GM19455 (cell line): ENCODE measurements at regions not wholly inside any gene's neighbourhood (a gene's known extent, or its start where the extent isn't known, plus 50 kb on each side); places are given as distances from the start of the nearest gene placed in this dataset.
"Not testable (repeated sequence)": the region's sequence is repeated elsewhere in the genome, so short reads cannot be mapped to it uniquely, and the experiment has no call there.

Experiments
- ATAC-seq: cut with Tn5 transposase; IDR thresholded peaks from one replicate; pipeline ENCODE4 v1.9.1; 2021; ENCODE audit not compliant: unreplicated experiment

GRCh38 chr13:55160867-55161266 is 1979.9 kb upstream of the PRR20A start:
- ATAC-seq, result no peak

GRCh38 chr13:55178582-55178981 is 1962.1 kb upstream of the PRR20A start:
- not testable (repeated sequence) for ATAC-seq

- no peak for ATAC-seq
Observed at GRCh38 chr13:55190996-55191395, 1949.7 kb upstream of the PRR20A start.

DNA sequence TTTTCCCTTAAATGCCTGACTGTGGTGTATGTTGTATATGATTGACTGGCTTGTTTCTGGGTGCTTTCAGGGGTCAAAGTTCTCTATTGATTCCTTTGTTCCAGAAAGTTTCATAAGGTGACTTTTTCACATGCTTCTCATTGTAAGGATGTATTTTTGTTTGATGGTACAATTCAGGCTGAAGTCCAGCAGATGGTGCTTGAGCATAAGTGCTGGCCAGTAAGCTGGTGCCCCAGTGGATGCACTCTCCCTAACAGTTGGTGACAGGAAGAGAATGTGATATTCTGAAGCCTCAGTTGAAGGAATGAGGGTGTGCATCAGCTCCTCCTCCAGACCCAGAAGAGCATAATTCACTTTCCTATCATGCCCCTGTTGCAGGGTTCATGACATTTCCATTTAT is 1941.6 kb upstream of the PRR20A start:
- ATAC-seq, result no peak

DNA sequence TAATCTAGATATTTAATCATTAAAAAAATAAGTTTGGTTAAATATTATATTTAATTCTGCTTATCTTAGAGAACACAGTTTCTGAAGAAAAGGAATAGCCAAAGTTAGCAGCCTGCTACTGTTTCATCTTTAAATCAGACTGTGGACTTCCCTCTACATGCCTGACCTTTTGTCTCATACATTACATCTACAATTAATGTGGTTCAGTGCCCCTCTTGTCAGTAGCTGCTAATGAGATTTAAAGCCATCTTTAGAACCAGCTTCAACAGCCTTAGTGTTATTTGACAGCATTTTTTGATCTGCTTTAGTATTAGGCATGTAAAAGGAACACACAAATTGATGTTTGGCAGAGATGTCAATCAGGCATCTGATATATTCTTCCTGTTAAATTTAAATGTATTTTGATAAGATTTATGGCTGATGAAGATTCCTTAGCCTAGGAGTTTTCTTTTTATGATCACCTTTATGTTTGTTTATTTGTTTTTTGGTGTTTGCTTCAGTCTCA is 1925.8 kb upstream of the PRR20A start:
- ATAC-seq, result no peak

DNA sequence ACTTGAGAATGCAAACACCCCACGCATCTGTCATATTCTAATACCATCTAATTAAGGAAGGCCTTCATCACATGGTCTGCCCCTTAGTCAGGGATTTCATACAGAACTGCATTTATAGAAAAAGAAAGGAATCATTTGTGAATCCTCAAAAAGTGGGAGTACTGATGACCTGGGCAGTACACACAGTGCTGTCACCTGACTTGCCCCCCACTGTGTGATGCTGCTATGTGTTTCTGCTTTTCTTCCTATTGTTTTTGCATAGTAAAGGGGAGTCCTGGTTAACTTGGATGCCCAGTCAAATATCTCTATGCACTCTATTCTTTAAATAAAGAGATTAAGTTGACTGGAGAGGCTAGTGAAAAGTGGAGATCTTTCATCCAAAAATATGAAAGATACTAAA is 1921.2 kb upstream of the PRR20A start:
- ATAC-seq, result no peak

- no peak for ATAC-seq
Observed at GRCh38 chr13:55229906-55230569, 1910.7 kb upstream of the PRR20A start.

- ATAC-seq, result no peak
Observed at GRCh38 chr13:55230570-55230908, 1910.2 kb upstream of the PRR20A start.

- no peak for ATAC-seq
Observed at GRCh38 chr13:55234311-55234710, 1906.4 kb upstream of the PRR20A start.

DNA sequence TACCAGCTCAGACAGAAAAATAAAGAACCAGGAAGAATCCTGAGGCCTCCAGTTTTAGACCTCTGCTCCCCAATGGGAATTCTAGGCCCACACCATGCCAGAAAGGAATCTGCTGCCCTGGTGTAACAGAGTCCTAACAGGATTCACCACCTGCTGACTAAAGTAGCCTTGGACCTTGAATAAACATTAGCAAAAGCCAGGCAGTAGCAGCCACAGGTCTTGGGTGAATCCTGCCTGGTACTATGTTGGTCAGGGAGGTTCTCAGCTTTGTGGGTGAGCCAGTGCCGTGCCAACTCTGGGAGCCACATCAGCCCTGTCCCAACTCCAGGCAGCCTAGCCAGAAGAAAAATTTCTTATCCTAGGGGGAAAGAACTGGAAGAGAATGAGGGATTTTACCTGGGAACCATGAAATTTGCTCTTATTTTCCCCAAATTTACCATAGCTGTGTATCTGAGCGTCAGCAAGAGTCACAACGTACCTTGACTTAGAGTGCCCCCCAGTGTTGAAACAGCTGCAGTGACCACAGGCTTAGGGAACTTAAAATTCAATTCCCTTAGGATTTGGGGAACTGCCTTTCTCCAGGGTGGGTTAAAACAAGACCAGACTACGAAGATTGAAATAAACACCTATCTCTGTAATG is 1895.6 kb upstream of the PRR20A start:
- ATAC-seq, result no peak

DNA sequence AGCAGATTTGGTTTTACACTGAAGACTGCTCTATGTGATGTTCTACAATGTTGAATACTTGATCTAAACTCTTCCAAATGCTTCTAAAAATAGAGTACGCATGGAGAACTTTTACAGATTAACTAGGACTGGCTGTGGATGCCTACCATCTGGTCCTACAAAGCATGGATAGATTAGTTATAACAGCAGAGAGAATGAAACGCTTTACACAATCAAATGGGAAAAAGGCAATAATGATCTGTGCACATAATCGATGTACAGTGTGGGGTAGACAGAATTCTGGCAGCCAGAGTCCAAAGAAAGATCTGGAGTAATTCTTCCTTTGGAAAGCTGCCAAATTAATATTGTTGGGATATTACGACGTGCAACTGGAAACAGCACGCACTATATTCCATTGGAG is 1885.5 kb upstream of the PRR20A start:
- ATAC-seq, result no peak

DNA sequence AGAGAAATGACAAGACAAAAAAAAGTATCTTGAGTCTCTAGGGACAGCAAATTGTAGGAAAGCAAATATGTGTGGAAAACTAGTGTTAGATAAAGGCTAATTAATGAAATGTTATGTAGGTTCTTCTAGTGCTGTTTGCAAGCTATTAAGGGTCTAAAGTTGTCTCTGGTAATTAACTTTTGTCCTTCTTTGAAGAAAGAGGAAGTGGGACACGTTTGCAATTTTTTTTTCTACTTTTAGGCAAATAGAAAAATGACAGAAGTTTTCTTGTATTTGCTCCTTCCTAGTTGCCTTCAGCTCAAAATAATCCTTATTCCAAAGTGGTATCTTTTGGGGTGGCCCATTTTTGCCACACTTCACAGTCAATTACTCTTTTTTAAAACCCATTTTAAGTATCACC is 1877.7 kb upstream of the PRR20A start:
- no peak for ATAC-seq

- ATAC-seq, result no peak
Observed at GRCh38 chr13:55266644-55267043, 1874.1 kb upstream of the PRR20A start.

DNA sequence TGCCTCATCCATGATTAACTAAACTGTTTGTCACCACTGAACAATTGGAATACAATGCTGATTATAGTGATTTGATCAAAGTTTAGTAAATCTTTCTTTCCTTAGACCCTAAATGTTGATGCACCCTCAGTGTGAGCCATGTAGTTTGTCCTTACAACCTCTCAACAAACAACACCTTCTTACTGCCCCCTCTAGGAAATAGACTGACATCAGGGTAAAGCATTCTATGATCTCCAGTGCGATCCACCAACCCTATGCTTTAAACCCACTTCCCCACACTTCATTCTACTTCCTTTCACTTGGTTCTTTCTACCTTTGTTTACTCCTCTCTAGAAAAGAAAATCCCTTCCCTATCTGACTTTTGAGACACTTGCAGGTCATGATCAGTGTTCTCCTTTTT is 1842.5 kb upstream of the PRR20A start:
- no peak for ATAC-seq

DNA sequence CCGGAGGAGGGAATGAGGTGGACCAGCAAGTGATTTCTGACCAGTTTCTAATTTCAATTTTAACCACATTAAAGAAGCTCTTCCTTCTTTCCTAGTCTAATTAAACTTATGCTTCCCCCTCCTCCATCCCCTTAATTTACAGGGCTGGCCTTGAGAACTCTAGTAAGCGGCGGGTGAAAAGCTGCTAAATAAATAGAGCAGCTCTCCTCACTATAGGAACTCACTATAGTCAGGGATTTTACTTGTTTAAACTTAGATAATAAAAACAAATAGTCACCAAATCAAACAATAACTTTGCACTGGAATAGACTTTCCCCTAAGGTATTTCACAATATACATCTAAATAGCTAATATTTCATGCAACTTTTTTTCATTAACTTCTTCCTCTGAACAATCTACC is 1838.2 kb upstream of the PRR20A start:
- ATAC-seq, result no peak

- ATAC-seq, result no peak
Observed at GRCh38 chr13:55307909-55308308, 1832.8 kb upstream of the PRR20A start.

DNA sequence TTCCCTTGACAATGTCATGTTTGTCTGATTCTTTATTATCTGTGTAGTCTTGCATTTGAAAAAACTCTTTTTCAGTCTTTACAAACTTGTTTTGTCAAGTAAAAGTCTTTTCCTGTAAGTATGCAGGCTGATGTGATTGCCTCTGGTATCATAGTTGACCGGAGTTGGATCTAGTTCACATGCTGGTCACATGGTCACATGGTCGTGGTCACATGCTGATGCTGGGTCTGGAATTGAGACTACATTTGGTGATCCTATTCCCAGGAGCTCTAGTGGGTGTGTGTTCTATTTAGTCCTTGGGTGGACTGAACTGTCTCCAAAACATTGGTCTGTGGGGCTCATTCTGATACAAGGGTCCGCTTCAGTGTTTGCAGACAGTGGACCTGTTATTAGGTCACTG is 1798.8 kb upstream of the PRR20A start:
- ATAC-seq, result no peak

- ATAC-seq, result no peak
Observed at GRCh38 chr13:55345224-55345623, 1795.5 kb upstream of the PRR20A start.

DNA sequence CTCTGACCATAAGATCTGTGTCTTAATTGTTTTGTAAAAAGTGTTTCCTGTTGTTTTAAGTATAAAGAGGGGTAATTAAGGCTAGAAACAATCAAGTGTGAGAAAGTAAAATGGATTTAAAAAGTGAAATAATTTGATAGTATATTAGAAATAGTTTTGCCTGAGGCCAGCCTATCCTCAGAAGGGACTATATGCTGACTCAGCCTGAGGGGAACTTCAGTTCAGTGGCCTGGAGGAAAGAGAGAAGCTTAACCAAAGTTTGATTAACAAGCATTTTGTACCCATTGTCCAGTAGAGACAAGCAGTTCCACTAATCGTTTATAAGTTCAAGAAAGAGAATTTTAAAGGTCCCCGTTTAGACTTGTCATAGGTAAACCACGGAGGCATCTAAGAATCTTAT is 1793.2 kb upstream of the PRR20A start:
- ATAC-seq, result no peak

DNA sequence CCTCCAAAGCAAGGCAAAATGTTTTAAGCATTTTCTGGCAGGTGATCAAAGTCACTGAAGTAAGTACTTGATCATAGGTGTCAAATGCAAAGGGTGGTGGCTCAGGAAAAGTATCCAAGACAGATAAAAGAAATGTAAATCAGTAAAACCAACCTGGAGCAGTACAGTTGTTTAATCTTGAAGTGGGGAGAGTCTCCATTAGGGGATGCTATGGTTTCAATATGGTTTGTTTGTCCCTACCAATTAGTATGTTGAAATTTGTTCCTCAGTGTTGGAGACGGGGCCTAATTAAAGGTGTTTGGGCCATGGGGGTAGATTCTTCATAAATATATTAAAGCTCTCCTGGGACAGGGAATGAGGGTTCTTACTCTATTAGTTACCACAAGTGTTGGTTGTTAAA is 1781.7 kb upstream of the PRR20A start:
- ATAC-seq, result no peak

DNA sequence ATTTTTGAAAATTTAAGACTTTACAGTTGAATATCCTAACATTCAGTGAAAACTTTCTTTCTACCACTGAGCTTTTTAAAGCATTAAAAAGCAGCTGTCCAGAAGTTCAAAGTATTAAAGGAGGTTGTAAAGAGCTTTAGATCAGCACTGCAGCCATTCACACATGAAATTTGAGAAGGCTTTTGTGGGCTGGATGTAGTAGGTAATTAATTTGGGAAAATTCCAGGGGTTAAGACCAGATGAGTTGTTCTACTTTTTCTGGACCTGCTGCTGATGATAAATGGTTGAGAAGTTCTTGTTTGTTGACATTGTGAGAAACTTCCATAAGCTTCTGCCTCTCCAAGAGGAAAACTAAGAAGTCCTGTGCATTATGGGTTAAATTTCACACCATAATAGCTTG is 1779.6 kb upstream of the PRR20A start:
- no peak for ATAC-seq

- ATAC-seq, result no peak
Observed at GRCh38 chr13:55366676-55367075, 1774.0 kb upstream of the PRR20A start.

DNA sequence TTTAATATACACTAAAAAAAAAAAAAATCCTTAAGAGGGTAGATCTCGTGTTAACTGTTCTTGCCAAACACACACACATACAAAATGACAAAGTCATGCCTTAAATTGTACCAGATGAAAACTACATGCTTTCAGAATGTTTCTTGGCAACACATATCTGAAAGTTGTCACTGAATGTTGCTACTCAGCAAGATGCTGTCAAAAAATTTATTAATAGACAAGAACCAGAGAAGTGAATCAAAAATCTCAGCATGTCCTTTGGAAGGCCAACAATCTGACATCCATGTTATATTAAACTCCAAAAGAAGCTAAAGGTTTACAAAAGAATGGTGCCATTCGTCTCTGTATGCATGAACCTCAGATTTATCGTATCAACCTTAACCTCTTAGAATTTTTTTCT is 1746.2 kb upstream of the PRR20A start:
- no peak for ATAC-seq
